ENCODE measurements at regions not wholly inside any gene's neighbourhood (a gene's known extent, or its start where the extent isn't known, plus 50 kb on each side); places are given as distances from the start of the nearest gene placed in this dataset.

- TF ChIP-seq POLR2AphosphoS5 (IDR thresholded peaks at IDR 0.05) (no peak), CTCF (IDR thresholded peaks at IDR 0.05) (no peak)
Observed at GRCh38 chr5:125719681-125720347, 703.4 kb upstream of the GRAMD2B start.

Measured in esophagus muscularis mucosa (tissue), 3 donors.